HG03108 (cell line): ENCODE measurements at regions not wholly inside any gene's neighbourhood (a gene's known extent, or its start where the extent isn't known, plus 50 kb on each side); places are given as distances from the start of the nearest gene placed in this dataset.

Experiments used
- ATAC-seq: cut with Tn5 transposase; IDR thresholded peaks from one replicate; pipeline ENCODE4 v1.9.1; 2021; ENCODE audit warnings: moderate library complexity; ENCODE audit not compliant: unreplicated experiment

DNA sequence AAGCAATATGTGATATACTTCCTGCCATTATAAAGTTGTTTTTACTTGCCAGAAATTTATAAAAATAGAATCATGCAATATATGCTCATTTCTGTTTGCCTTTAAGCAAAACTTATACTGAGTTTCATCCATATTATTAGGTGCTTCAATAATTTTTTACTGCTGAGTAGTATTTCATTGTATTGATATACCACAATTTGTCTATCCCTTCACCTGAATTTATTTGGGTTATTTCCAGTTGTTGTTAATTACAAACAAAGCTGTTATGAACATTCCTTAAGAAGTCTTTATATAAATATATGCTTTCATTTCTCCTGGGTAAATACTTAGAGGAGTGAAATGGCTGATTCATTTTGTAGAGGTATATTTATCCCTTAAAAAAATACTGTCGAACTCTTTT lies 864.1 kb downstream of the HACE1 start:
- no peak for ATAC-seq

- ATAC-seq, result no peak
These were observed 875.9 kb downstream of the HACE1 start for GRCh38 chr6:103983860-103984259.

DNA sequence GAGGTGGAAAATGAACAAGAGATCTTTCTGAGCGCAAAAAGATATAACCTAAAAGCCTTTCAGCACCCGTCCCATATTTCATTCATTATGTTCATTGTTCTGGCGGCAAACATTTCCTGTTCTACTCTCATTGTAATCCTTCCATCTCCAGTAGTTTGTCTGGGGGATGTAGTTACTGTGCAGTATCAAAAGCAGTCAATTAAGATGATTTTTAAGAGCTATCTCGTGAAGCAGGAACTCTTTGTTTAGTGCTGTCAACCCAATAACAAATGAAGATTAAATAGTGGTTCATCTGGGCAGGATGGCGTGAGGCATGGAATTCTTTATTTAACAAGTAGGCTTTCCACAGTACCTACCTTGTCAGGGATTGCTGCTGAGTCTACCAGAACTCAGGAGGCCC lies 876.7 kb downstream of the HACE1 start:
- no peak for ATAC-seq

GRCh38 chr6:103982574-103982973 lies 877.1 kb downstream of the HACE1 start:
- ATAC-seq, result no peak

- ATAC-seq, result no peak
These were observed 880.4 kb downstream of the HACE1 start for GRCh38 chr6:103979308-103979707.

GRCh38 chr6:103937389-103937788 lies 922.3 kb downstream of the HACE1 start:
- no peak for ATAC-seq

GRCh38 chr6:103925317-103925716 lies 934.4 kb downstream of the HACE1 start:
- no peak for ATAC-seq

GRCh38 chr6:103910018-103910417 lies 949.7 kb downstream of the HACE1 start:
- ATAC-seq, result no peak

- ATAC-seq, result no peak
These were observed 950.8 kb downstream of the HACE1 start for GRCh38 chr6:103908898-103909297.

DNA sequence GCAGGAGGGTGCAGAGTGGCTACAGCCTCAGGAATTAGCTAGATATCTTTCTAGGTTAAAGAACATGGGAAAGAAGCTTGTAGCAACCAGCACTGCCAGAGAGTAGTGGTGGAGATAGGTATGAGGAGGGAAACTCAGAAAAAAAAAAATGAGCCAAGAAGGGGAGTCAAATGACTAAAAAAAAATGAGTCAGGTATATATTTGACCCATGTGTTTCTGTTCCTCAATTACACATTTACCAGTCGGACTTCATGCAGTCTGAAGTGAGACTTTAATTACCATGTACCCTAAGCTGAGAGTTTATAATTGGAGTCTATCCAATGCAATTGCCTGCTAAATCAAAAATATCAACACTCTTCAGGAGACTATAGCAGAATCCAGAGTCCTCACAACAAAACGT lies 964.6 kb downstream of the HACE1 start:
- no peak for ATAC-seq

- ATAC-seq, result no peak
These were observed 966.6 kb downstream of the HACE1 start for GRCh38 chr6:103893141-103893581.

GRCh38 chr6:103886951-103887350 lies 972.8 kb downstream of the HACE1 start:
- no peak for ATAC-seq

- ATAC-seq, result no peak
These were observed 974.3 kb downstream of the HACE1 start for GRCh38 chr6:103885446-103885845.

GRCh38 chr6:103879800-103880199 lies 979.9 kb downstream of the HACE1 start:
- no peak for ATAC-seq

DNA sequence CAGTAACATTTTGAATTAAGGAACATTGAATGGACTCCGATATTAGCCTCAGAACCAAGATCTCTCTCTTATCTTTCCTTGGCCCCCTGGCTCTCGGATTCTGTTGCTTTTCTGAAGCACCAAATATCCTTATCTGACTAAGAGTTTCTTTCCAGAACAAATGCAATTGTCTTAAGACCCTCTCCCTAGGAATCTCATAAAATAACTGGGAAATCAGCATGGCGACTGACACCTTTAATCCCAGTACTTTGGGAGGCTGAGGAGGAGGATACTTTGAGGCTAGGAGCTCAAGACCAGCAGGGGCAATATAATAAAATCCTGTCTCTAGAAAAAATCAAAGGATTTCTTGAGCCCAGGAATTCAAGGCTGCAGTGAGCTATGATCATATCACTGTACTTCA lies 984.5 kb downstream of the HACE1 start:
- ATAC-seq, result no peak

GRCh38 chr6:103874575-103874974 lies 985.1 kb downstream of the HACE1 start:
- ATAC-seq, result no peak

DNA sequence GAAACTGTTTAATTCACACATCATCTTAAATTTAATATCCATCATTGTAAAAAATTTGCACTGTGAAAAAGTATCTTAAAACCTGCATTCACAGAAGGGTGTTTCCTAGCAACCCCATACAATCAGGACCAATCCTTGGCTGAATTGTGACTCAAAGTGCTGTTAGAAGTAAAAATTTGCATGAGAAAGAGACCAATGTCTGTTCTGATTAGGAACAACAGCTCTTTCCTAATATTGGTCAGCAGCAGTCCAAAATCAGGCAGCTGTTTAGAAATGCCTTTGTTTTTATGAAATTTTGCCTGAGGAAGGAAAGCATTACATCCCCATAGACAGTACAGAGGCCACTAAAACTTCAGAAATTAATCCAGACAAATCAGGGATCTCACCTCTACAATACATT lies 987.0 kb downstream of the HACE1 start:
- ATAC-seq, result no peak

DNA sequence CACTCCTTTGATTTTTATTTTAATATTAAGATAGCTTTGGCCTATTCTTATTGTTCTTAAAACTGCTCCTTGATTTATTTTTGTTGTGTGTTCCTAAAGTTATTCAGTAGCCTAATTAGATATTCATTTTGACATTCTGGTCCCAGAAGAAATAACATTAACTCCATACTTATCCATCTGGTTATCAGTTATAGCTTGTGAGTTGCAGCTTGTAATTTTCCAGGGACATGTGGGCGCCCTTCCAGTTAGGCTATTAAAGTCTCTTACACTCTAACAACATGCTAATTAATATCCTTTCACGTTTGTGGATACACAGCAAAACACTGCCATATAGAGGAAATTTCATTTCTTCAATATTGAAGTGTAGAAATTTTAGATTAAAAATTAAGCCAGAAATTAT lies 987.5 kb downstream of the HACE1 start:
- ATAC-seq, result no peak

GRCh38 chr6:103870970-103871369 lies 988.7 kb downstream of the HACE1 start:
- ATAC-seq, result no peak

DNA sequence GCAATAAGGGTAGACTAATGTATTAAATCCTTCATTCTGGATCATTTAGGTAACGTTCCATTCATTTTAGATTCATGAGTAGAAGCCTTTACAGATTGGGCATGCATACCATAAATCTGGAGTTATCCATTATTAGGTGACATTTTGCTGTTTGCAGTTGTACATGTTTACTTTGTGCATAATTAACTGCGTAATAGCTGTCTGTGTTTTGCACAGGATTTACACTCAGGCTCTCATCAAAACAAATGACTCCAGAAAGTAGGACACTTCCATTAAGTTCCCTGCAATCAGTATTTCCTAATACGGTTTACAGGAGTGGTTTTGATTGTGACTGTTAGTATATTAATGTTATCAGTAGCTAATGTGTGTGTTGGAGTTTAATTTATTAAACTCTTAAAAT lies 997.4 kb downstream of the HACE1 start:
- no peak for ATAC-seq

DNA sequence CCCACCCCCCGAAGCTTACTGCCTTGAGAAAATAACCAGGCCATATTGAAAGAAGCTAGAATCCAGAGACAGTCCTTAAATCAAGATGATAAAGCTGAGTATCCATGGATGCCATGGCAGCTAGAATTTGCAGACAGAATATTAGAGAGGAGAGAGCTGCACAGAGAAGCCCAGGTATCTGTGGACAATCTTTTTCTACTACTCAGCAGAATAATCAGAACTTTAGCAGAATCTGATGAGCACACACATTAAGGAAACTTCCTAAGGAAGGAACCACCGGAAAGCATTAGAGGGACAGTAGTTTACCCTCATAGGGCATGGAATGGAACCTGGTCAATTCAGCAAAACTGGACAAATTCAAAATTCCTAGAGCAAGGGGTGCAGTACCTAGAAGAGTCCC lies 1001.7 kb downstream of the HACE1 start:
- no peak for ATAC-seq

DNA sequence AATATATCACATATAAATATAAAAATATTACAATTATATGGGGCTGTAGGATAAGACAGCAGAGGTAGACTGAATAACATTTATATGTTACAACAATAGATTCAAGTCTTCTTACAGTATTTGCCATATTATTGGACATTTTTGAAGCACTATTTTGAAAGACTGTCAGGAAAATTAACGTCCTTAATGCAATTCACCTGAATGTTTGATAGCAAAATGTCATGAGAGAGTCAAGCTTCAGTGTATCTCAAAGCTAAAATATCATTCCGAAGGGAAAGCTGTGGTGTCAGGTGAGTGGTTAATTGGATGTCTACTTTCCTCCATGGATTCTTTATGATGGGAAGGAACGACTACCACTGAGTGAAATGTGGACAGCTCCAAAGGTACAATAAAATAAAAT lies 1004.0 kb downstream of the HACE1 start:
- no peak for ATAC-seq

- ATAC-seq, result no peak
These were observed 1005.7 kb downstream of the HACE1 start for GRCh38 chr6:103854059-103854458.

- ATAC-seq, result no peak
These were observed 1021.3 kb downstream of the HACE1 start for GRCh38 chr6:103838457-103838856.
